Ishikawa (cell line): ENCODE measurements at regions not wholly inside any gene's neighbourhood (a gene's known extent, or its start where the extent isn't known, plus 50 kb on each side); places are given as distances from the start of the nearest gene placed in this dataset.

Experiments
- CREB1 ChIP-seq: IDR thresholded peaks from 2 replicates; pipeline ENCODE4 v1.6.1; 2012; ENCODE audit warnings: low read depth
- EP300 ChIP-seq: IDR thresholded peaks from 2 replicates; pipeline ENCODE4 v1.6.1; 2012; ENCODE audit warnings: borderline replicate concordance
- TF ChIP-seq, protein P1 (sequence below): IDR thresholded peaks from 2 replicates; pipeline ENCODE4 v1.6.1; 2012

DNA sequence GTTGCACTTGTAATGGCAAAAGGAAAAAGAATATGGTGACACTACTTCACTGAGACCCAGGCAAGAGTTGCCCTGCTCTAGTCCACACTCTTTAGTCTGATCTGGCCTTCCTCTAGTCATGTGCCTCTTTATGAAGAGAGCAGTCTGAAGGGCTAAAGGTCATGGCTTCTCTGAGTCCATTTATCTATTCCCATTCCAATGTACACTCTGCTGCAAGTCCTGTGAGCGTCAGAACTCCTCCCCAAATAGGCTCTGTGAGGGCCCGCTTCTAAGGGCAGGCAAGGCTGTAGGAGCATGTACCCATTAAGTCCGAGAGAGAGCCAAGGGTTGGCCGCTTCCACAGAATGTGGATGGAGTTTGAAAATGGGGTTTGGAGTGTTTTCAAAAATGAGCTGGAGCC, 209.3 kb downstream of the AHR start:
- TF ChIP-seq, protein P1, sequence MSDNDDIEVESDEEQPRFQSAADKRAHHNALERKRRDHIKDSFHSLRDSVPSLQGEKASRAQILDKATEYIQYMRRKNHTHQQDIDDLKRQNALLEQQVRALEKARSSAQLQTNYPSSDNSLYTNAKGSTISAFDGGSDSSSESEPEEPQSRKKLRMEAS: no peak
- TF ChIP-seq EP300 (no peak), CREB1 (no peak)
